ENCODE measurements at regions not wholly inside any gene's neighbourhood (a gene's known extent, or its start where the extent isn't known, plus 50 kb on each side); places are given as distances from the start of the nearest gene placed in this dataset.
"Not testable (repeated sequence)": the region's sequence is repeated elsewhere in the genome, so short reads cannot be mapped to it uniquely, and the experiment has no call there.

DNA sequence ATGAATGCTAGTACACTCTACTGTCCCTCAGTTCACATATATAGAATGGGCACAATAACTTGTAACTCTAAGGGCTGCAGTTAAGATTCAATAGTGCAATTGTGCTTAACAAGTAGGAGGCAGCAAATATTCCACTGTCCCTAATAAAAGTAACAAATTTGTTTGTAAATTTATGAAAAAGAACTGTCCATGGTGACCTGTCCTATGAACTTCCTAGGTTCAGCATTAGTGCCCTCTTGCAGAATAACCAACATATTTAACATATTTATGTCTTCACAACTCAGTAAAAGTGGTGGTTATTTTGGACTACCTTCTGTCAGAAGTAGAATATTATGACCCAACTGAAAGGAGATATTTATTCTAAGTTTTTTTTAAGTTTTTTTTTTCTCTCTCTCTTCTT lies 327.8 kb downstream of the CENPW start:
- DNase-seq (ENCODE audit: low read depth), result no peak

GRCh38 chr6:126672649-126673048 lies 332.7 kb downstream of the CENPW start:
- DNase-seq (ENCODE audit: low read depth), result peak; percentile 52

GRCh38 chr6:126673749-126674148 lies 333.8 kb downstream of the CENPW start:
- DNase-seq (ENCODE audit: low read depth), result not testable (repeated sequence)

DNA sequence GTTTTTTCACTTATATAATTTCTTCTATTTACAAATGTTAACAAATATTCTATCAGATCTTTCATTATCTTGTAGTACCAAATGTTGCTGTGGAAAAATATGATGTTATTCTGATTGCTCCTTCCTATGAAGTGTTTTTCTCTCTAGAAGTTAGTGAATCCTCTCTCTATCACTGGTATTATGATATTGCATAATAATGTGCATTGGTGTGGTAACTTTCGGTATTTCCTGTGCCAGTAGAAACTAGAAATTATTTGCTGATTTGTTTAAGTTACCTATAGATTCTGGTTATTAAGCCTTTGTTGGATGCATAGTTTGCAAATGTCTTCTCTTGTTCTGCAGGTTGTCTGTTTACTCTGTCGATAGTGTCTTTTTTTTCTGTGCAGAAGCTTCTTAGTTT lies 342.5 kb downstream of the CENPW start:
- no peak for DNase-seq (ENCODE audit: low read depth)

- DNase-seq (ENCODE audit: low read depth), result no peak
Measured at GRCh38 chr6:126685182-126685581, 345.3 kb downstream of the CENPW start.

DNA sequence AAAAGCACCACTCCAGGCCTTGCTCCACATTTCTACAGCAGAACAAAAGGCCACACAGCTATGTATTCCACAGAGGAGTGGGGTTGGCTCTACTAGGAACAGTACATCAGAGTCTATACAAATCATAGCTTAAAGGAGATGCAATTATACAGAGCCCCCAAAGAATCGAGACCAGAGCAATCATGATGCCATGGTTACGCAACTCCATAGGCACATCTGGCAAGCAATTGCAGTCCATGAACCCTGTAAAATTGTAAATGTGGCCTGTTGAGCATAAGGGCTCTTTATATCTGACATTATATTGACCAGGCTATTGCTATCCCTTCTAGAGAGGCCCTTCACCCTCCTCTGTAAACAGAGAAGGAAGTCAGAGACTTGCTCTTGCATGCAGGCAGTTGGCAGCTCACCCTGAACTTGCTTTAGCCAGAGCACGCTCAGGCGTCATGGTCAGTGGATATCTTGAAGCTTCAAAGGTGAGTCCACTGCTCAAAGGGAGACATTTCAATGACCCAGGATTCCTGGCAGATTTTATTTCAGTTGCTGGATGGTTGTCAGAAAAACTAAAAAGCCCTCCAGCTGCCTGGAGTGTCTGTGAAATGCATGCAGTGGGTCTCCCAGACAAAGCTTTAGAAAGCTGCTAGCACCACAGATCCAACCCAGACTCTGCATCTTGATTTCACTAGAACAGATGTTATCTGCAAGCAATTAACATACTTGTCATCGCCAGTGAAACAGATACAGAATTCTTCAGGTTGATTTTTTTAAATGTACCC lies 357.2 kb downstream of the CENPW start:
- peak; percentile 40 for DNase-seq (ENCODE audit: low read depth)

- no peak for DNase-seq (ENCODE audit: low read depth)
Measured at GRCh38 chr6:126698732-126699240, 358.9 kb downstream of the CENPW start.

DNA sequence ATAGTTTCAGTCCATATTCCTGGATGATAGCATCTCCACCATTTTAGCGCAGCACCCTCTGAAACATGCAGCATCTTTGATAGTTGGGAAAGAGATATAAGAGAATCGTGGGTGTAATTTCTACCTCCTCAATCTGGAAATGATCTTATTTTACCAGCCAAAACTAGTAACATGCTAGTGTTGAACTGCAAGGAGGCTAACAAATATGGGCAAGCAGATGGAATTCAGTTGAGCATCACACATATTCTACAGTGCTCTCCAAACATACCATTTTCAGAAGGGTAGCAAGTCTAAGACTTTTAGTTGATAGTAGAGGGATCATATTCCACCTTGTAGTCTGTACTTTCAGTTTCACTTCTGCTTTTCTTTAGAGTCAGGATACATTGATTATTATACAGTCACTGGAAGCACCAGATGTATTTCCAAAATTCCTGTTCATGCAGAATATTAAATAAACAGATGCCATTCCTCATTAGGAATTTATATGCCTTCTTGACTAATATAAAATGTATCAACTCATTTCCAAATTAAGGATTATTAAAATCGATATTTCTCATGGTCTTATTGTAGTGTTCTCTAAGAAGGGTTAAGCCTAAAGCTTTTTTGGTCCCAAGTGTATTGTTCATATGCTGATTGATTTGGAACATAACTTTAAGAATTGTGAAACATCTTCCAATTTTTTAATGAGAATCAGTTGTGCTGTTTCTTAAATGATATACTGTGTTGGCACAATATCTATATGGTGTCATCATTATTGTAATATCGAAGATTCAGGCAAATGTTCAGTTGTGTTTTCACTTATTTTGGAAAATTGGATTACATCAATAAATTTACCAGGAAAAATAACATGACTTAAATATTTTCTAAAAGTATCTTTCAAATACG lies 362.0 kb downstream of the CENPW start:
- peak; percentile 42 for DNase-seq (ENCODE audit: low read depth)

DNA sequence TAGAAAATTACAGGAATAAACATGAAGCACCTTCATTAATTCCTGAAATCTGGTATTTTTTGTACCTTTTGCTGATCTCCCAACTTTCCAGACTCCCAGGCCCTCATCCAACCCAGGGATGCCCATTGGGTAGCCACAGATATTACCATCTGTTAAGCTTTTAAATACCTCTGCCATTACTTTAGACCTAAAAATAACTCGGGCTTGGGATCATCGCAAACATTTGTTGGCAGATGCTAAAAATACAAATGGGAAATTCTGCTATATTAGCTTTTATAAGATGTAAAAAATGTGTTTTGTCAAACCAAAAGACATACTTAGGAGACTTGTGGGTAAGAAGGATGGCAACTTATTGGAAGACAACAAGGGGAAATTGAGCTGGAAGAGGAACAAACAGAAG lies 376.1 kb downstream of the CENPW start:
- DNase-seq (ENCODE audit: low read depth), result peak; percentile 27

DNA sequence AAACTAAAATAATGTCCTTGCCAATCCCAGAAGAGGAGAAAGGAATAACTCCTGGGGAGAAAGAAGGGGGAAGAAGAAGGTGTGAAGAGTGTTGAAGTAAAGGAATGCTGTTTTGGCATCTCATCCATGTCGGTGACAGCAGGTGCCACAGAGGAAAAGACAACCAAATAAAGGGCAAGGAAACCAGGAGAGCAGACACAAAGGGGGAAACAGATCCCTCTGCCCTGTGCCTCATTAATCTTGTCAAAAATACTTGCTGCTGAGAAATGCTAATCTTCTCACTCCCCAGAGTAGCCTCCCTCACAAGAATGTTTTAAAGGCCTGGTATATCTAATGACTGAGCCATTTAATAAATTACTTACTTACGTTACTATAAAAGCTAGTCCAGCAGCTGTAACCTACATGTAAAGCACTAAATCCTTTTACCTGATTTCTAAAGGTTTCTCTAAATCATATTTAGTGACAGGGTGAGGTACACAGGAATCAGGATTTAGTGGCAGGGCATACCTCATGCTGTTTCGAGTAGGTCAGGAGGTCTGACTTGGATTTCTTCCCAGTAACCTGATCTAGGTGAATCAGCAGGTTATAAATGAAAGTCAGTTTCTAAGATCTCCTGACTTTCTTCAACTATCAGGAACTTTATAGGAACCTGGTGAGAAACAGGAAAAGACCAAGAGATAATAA lies 377.1 kb downstream of the CENPW start:
- DNase-seq (ENCODE audit: low read depth), result no peak

GRCh38 chr6:126718600-126719327 lies 378.8 kb downstream of the CENPW start:
- no peak for DNase-seq (ENCODE audit: low read depth)

GRCh38 chr6:126720304-126720703 lies 380.4 kb downstream of the CENPW start:
- peak; percentile 34 for DNase-seq (ENCODE audit: low read depth)

GRCh38 chr6:126721581-126722160 lies 381.8 kb downstream of the CENPW start:
- peak; percentile 65 for DNase-seq (ENCODE audit: low read depth)

GRCh38 chr6:126722411-126722810 lies 382.5 kb downstream of the CENPW start:
- DNase-seq (ENCODE audit: low read depth), result no peak

DNA sequence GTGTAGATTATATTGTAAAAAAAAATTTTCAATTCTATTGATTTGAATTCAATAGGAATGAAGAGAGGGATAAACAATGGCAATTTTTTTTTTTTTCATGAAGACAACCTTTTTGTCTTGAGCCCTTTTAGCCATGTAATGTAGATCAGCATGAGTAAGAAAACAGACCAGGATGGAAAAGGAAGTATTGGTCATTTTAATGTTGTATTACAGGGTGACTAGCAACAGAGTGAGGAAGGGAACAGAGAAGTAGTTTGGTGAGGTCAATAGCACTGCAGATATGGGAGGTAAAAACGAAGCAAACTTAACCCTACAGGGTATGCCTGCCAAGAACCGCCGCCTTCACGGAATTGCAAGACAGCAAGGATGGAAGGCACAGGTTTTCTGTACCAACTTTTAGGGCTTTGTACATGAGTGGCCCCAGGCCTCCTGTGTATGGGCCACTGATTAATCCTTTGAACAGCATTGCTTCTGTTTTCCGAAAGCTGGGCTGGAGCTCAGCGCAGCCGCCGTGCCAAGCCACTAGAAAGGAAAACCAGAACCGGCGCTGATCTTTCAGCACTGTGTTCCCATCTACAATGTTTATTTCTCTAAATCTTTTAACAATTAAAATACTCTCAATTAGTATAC lies 383.7 kb downstream of the CENPW start:
- DNase-seq (ENCODE audit: low read depth), result no peak

GRCh38 chr6:126724821-126725220 lies 384.9 kb downstream of the CENPW start:
- no peak for DNase-seq (ENCODE audit: low read depth)

GRCh38 chr6:126726454-126726853 lies 386.5 kb downstream of the CENPW start:
- not testable (repeated sequence) for DNase-seq (ENCODE audit: low read depth)

DNA sequence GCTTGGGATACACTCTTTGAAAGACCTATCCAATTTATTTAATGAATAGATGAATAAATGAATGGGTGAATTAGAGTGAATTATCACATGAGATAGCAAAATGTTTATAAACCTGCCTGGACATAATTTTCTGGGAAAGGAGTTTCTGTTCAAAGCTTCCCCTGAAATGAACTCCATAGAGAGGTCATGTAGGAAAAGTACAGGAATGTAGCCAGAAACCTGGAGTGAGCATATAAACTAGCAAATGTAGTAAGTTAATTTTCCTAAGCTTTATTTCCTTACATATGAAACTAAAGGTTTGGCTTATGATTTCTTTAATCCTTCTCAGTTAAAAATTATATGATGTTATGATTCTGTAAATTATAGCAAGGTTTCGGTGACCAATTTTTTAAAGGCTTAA lies 380.3 kb upstream of the RSPO3 start:
- no peak for DNase-seq (ENCODE audit: low read depth)

DNA sequence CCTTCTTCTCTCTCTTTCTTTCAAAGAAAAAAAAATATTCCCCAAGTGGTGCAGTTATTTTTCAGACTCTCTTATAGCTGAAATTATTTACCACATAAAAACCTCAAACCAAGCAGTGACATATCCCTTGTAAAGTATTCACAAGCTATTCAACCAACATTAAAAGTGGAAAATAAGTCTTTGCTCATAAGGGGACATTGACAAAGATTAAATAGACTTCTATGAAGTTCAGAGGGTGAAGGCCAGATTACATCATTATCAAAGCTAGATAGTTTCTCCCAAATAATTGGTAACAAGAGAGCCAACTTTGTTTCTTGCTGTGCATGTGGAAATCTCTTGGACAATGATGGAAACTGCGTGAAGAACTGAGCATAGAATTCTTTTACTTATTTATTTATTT lies 379.8 kb upstream of the RSPO3 start:
- no peak for DNase-seq (ENCODE audit: low read depth)

- DNase-seq (ENCODE audit: low read depth), result no peak
Measured at GRCh38 chr6:126743076-126743475, 375.4 kb upstream of the RSPO3 start.

Measured in fibroblast of gingiva (primary cell).